HAP-1 (cell line): ENCODE measurements at regions not wholly inside any gene's neighbourhood (a gene's known extent, or its start where the extent isn't known, plus 50 kb on each side); places are given as distances from the start of the nearest gene placed in this dataset.

Source experiments
- DNase-seq, 2 experiments: peaks; one replicate each; pipeline ENCODE4 v3.0.0-alpha.2; 2016 to 2020; ENCODE audit warnings: low spot score in 2 of 2
- H3K27me3 ChIP-seq: fragments of 250-450 bp; sonication (Bioruptor Pico); 2 replicates; pipeline ENCODE4 v1.5.1; 2020; ENCODE audit warnings: low read depth, mild to moderate bottlenecking, moderate library complexity
- H3K36me3 ChIP-seq: fragments of 250-450 bp; sonication (Bioruptor Pico); replicated peaks from 2 replicates; pipeline ENCODE4 v1.5.1; 2020; ENCODE audit warnings: mild to moderate bottlenecking
- H3K4me1 ChIP-seq: fragments of 250-450 bp; sonication (Bioruptor Pico); 2 replicates; pipeline ENCODE4 v1.5.1; 2020; ENCODE audit warnings: mild to moderate bottlenecking
- H3K4me3 ChIP-seq: fragments of 250-450 bp; sonication (Bioruptor Pico); 2 replicates; pipeline ENCODE4 v1.5.1; 2020; ENCODE audit warnings: mild to moderate bottlenecking, moderate library complexity
- H3K9me3 ChIP-seq: fragments of 250-450 bp; sonication (Bioruptor Pico); 2 replicates; pipeline ENCODE4 v1.5.1; 2020; ENCODE audit warnings: mild to moderate bottlenecking, moderate library complexity
- in situ Hi-C: fragments of 300-500 bp; cut with MboI; formaldehyde crosslinking; loops from 3 replicates; pipeline ENCODE4 v1.14.3; 2020; ENCODE audit warnings: low sequenced_read_pairs, inconsistent platforms, mixed read lengths

DNA sequence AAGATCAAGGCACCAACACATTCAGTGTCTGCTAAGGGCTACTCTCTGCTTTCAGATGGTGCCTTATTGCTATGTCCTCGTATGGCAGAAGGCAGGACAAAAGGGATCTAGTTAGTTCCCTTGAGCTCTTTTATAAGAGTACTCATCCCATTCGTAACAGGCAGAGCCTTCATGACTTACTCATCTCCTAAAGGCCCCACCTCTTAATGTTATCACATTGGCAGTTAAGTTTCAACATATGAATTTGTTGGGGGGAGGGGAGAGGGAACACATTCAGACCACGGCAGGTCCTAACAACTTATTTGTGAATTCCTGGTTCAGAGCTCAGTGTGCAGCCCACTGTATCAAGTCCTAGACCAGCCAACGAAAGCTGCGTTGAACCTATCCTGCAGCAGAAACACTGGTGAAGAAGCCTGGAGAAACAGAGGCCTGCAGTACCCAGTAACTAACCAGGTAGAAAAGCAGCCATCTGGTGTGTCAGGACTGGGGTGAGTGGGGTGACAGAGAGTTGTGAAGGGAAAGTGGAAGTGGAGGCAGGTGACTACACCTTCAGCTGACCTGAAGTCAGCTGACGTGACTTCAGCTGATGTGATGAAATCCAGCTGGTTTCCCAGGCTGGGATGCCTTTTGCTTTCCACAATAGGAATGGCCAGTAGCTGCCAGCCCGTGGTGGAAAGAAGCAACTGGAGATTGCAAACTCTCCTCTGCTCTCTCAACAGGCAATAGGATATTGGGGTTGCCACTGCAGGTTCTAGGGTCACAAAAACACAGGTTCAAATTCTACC, 101.6 kb upstream of the PLXNC1 start:
- in situ Hi-C loops: no loop called here
- Histone ChIP-seq H3K4me1 (peaks cover 2% of the 10 kb centered on the region), H3K36me3 (no peaks in the 10 kb centered on the region), H3K27me3 (no peaks in the 10 kb centered on the region), H3K9me3 (no peaks in the 10 kb centered on the region), H3K4me3 (no peak overlapping the region)
- no peak for DNase-seq

DNA sequence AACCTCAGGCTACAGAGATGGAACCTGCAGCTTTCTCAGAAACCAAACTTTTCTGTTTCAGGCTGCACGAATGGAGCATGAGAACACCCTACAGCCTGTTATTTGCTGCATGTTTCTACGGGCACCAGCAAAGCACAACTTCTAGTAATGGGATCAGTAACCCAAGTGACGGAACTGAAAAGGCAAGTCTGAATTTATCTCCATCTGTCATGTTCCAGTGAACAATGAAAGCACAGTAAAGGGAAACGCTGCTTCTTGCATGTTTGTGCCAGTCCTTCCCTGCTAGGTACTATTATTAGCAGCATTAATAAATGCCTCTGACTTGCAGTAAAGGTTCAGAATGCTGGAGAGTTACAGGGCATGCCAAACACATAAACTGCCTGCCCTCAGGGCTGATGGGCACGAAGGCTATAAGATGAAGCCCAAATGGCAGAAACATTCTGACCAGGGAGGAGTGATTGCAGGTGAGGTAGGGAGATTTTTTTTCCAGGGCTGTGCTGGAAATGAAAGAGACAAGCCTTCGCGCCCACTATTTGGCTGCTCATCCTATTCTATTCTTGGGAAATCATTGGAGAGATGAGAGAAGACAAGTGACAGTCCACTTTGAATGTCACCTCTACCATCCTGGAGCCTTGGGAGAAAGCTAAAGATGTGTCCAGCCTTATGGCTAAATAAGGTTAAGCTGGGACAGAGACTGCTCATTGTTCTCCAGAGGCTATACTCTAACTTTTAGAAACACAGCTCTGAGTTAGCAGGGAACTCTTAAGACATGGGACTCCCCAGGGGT, 100.4 kb upstream of the PLXNC1 start:
- no peak for DNase-seq

GRCh38 chr12:94048757-94049156, 99.6 kb upstream of the PLXNC1 start:
- Histone ChIP-seq H3K9me3 (no peaks in the 10 kb centered on the region), H3K36me3 (no peaks in the 10 kb centered on the region), H3K4me3 (no peak overlapping the region), H3K4me1 (peaks cover 18% of the 10 kb centered on the region), H3K27me3 (no peaks in the 10 kb centered on the region)
- in situ Hi-C loops: no loop called here
- no peak for DNase-seq

More for the DNA sequence above, 100.4 kb upstream of the PLXNC1 start:
- Histone ChIP-seq H3K4me3 (no peak overlapping the region), H3K27me3 (no peaks in the 10 kb centered on the region), H3K36me3 (no peaks in the 10 kb centered on the region), H3K4me1 (peaks cover 12% of the 10 kb centered on the region), H3K9me3 (no peaks in the 10 kb centered on the region)
- in situ Hi-C loops: no loop called here

DNA sequence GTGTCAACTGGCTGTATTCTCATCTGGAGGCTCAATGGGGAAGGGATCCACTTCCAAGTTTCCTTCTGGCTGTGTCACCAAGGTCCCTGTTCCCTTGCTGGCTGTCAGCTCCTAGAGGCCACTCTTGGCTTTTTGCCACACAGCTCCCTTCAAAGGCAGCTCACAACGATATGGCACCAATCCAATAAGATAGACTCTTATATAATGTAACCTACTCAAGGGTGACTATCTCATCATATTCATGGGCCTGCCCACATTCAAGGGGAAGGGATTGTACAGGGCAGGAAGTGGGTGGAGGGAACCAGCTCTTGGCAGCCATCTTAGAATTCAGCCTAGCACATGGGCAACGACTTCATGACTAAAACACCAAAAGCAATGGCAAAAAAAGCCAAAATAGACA, 98.7 kb upstream of the PLXNC1 start:
- in situ Hi-C loops: no loop called here
- DNase-seq: no peak
- Histone ChIP-seq H3K27me3 (no peaks in the 10 kb centered on the region), H3K4me1 (peaks cover 18% of the 10 kb centered on the region), H3K9me3 (0 out of 2 replicates have a peak, but pooled peaks cover 2% of the 10 kb centered on the region), H3K4me3 (no peak overlapping the region), H3K36me3 (no peaks in the 10 kb centered on the region)

- H3K9me3 ChIP-seq: 0 out of 2 replicates have a peak, but pooled peaks cover 2% of the 10 kb centered on the region
- DNase-seq: no peak
- no peaks in the 10 kb centered on the region for H3K36me3 ChIP-seq
- H3K4me3 ChIP-seq: no peak overlapping the region
- H3K4me1 ChIP-seq: peaks cover 20% of the 10 kb centered on the region
- no peaks in the 10 kb centered on the region for H3K27me3 ChIP-seq
- in situ Hi-C loops: no loop called here
Measured at GRCh38 chr12:94053676-94054075, 94.7 kb upstream of the PLXNC1 start.

GRCh38 chr12:94055528-94055927, 92.8 kb upstream of the PLXNC1 start:
- Histone ChIP-seq H3K27me3 (no peaks in the 10 kb centered on the region), H3K36me3 (no peaks in the 10 kb centered on the region), H3K9me3 (0 out of 2 replicates have a peak, but pooled peaks cover 2% of the 10 kb centered on the region), H3K4me3 (no peak overlapping the region), H3K4me1 (peaks cover 20% of the 10 kb centered on the region)
- DNase-seq: no peak
- in situ Hi-C loops: no loop called here

DNA sequence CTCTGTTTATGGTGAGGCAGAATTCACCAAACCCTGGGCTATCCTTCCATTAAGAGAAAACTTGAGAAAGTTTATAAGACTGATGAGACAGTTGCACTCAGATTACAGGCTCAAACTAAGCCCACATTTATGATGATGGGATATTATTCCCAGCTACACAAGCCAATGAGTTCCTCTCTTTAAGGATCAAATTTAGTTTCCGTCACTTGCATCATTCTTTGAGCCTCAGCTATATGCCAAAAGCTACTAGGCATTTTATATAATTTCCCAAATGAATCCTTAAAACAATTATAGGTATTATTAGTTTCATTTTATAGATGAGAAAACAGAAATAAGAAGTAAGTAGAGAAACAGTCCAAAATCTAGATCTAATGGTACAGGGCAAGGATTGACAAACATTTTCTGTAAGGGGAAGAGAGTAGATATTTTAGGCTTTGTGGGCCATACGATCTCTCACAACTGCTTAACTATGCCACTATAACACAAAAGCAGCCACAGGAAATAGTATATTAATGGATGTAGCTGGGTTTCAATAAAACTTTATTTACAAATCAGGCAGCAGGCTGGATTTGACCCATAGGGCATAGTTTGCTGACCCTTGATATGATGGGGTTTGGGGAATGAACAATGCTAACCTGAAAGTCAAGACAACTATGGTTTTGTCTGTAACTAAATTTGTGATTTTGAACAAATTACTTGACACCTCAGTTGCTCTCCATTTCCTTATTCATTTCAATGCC, 91.8 kb upstream of the PLXNC1 start:
- Histone ChIP-seq H3K4me1 (peaks cover 20% of the 10 kb centered on the region), H3K27me3 (no peaks in the 10 kb centered on the region), H3K9me3 (0 out of 2 replicates have a peak, but pooled peaks cover 2% of the 10 kb centered on the region), H3K36me3 (no peaks in the 10 kb centered on the region), H3K4me3 (no peak overlapping the region)
- in situ Hi-C loops: no loop called here
- no peak for DNase-seq

DNA sequence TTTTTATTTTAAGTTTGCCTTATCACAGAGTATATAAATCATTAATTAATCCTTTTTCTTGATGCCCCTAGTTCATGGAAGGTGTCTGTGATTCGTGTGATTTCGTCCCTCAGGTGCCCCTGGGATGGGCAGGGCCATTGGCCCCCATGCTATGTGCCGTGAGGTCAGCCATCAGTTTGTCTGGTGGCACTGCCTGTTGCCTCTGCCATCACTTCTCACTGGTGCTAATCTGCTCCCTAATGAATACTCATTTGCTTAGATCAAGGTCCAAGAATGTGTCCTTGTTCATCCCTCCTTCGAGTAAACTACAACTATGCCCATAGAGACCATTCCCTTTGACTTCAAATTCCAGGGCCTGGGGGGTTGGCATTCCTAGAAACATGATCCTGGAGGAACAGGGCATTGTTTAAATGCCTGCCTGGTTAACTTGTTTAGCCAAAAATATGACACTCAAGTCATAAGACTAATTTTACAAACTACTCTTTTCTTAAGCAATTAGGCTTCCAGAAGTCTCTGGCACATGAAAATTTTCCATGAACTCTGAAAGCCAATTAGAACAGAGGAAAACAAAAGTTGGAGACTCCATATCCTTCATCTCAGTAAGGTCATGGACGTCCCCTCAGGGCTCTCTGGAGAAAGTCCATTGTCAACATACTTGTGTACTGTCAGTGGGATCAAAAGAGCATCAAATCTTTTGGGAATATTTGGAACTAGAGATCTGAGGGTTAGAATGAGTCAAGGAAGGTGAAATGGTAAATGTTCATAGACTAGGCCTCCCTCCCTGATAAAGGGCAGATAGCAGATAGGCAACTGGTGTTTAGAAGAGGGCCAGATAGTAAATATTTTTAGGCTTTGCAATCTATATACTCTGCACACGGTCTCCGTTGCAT, 90.9 kb upstream of the PLXNC1 start:
- Histone ChIP-seq H3K4me1 (peaks cover 12% of the 10 kb centered on the region), H3K4me3 (no peak overlapping the region), H3K9me3 (0 out of 2 replicates have a peak, but pooled peaks cover 2% of the 10 kb centered on the region), H3K27me3 (no peaks in the 10 kb centered on the region), H3K36me3 (no peaks in the 10 kb centered on the region)
- peak; percentile 47 to 56 for DNase-seq
- in situ Hi-C loops: no loop called here

GRCh38 chr12:94059394-94060368, 88.7 kb upstream of the PLXNC1 start:
- Histone ChIP-seq H3K9me3 (no peaks in the 10 kb centered on the region), H3K27me3 (no peaks in the 10 kb centered on the region)
- in situ Hi-C loops: no loop called here

DNA sequence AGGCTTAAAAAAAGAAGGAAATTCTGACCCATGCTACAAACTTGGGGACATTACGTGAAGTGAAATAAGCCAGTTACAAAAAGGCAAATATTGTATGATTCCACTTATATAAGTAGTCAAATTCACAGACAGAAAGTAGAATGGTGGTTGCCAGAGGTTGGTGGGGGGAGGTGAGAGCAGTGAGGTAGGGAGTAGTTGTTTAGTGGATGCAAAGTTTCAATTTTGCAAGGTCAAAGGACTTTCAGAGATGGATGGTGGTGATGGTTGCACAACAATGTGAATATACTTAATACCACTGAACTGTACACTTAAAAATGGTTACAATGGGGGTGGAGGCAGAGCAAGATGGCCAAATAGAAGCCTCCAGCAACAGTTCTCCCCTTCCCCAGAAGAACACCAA, 86.2 kb upstream of the PLXNC1 start:
- Histone ChIP-seq H3K27me3 (no peaks in the 10 kb centered on the region), H3K36me3 (no peaks in the 10 kb centered on the region), H3K9me3 (no peaks in the 10 kb centered on the region), H3K4me3 (no peak overlapping the region), H3K4me1 (peaks cover 2% of the 10 kb centered on the region; the same call in 1 of the 2 replicates)
- no peak for DNase-seq
- in situ Hi-C loops: no loop called here

More at GRCh38 chr12:94059394-94060368, 88.7 kb upstream of the PLXNC1 start:
- no peak overlapping the region for H3K4me3 ChIP-seq
- no peak for DNase-seq
- peaks cover 2% of the 10 kb centered on the region; the same call in 1 of the 2 replicates for H3K4me1 ChIP-seq
- H3K36me3 ChIP-seq: no peaks in the 10 kb centered on the region

DNA sequence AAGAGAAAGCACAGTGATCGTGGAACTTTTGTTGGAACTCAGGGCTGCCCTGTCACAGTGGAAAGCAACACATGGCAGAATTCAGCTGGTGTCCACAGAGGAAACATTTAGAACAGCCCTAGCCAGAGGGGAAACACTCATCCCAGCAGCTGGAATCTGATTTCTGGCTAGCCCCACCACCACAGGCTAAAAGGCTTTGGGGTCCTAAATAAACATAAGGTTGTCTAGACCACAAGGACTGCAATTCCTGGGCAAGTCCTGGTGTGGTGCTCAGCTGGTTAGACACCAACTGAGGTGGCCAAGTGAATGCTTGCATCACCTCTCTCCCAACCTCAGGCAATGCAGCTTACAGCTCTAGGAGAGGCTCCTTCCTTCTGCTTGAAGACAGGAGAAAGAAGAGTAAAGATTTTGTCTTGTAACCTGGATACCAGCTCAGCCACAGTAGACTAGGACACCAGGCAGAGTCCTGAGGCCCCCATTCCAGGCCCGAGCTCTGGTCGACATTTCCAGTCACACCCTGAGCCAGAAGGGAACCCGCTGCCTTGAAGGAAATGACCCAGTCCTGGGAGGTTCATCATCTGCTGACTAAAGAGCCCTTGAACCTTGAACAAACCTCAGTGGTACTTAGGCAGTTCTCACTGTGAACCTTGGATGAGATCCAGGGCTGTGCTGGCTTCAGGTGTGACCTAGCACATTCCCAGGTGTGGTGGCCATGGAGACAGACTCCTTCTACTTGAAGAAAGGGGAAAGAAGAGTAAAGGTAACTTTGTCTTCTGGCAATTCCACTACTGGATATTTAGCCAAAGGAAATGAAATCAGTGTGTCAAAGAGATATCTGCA, 85.4 kb upstream of the PLXNC1 start:
- H3K27me3 ChIP-seq: no peaks in the 10 kb centered on the region
- in situ Hi-C loops: no loop called here
- no peak for DNase-seq
- H3K9me3 ChIP-seq: no peaks in the 10 kb centered on the region
- H3K4me1 ChIP-seq: no peaks in the 10 kb centered on the region
- H3K4me3 ChIP-seq: no peak overlapping the region
- H3K36me3 ChIP-seq: no peaks in the 10 kb centered on the region
